Kidney (tissue), 10 donors: ENCODE measurements at regions not wholly inside any gene's neighbourhood (a gene's known extent, or its start where the extent isn't known, plus 50 kb on each side); places are given as distances from the start of the nearest gene placed in this dataset.
A peak's percentile ranks its signal among the peaks of the same experiment; 100 is the strongest.
"Not testable (repeated sequence)": the region's sequence is repeated elsewhere in the genome, so short reads cannot be mapped to it uniquely, and the experiment has no call there.

Experiments
- DNase-seq, 5 donors: peaks; one replicate each; pipeline ENCODE4 v3.0.0-alpha.2; 2013 to 2020
- FAIRE-seq: peaks from 2 replicates; lab custom pipeline; 2012; peaks lifted over from hg19 to GRCh38; lab: Jason Lieb, UNC
- H3K27ac ChIP-seq, 2 donors: one replicate each; pipeline ENCODE4 v1.7.0; 2013; ENCODE audit warnings: low read depth in 2 of 2, low read length in 2 of 2, inconsistent platforms in 1 of 2
- H3K27me3 ChIP-seq: one replicate; pipeline ENCODE4 v1.7.1; 2013; ENCODE audit warnings: low read length, inconsistent platforms; ENCODE audit not compliant: control insufficient read depth, insufficient read depth
- H3K36me3 ChIP-seq, 3 donors: one replicate each; pipeline versions ENCODE4 v1.7.0 to v1.7.1; 2013; ENCODE audit warnings: low read length in 3 of 3, control low read depth in 1 of 3, inconsistent platforms in 1 of 3; ENCODE audit not compliant: insufficient read depth in 3 of 3, control insufficient read depth in 2 of 3
- H3K4me1 ChIP-seq, 3 donors: one replicate each; pipeline versions ENCODE4 v1.7.0 to v1.7.1; 2013; ENCODE audit warnings: low read length in 3 of 3, inconsistent platforms in 1 of 3, low read depth in 1 of 3; ENCODE audit not compliant: control insufficient read depth in 2 of 3, insufficient read depth in 2 of 3
- H3K4me3 ChIP-seq, 3 donors: one replicate each; pipeline versions ENCODE4 v1.7.0 to v1.8.1; 2013; ENCODE audit warnings: low read length in 3 of 3, control low read depth in 1 of 3, inconsistent platforms in 1 of 3
- H3K9ac ChIP-seq, 3 donors: one replicate each; pipeline versions ENCODE4 v1.7.0 to v1.7.1; 2013; ENCODE audit warnings: low read length in 3 of 3, control low read depth in 1 of 3, inconsistent platforms in 1 of 3
- H3K9me3 ChIP-seq, 3 donors: one replicate each; pipeline versions ENCODE4 v1.7.0 to v1.7.1; 2013; ENCODE audit warnings: low read length in 3 of 3, control low read depth in 1 of 3, inconsistent platforms in 1 of 3; ENCODE audit not compliant: control insufficient read depth in 2 of 3, insufficient read depth in 1 of 3
- intact Hi-C: fragments of 100-400 bp; cut with DNase I; formaldehyde crosslinking; loops from one replicate; pipeline ENCODE4 v1.11.1; 2022
- donor health status: control.
- donor health status: control.
- donor health status: DM: yes; HTN: yes; CAD: no.
- donor health status: Normal renal cell carcinoma (clear cell type).

DNA sequence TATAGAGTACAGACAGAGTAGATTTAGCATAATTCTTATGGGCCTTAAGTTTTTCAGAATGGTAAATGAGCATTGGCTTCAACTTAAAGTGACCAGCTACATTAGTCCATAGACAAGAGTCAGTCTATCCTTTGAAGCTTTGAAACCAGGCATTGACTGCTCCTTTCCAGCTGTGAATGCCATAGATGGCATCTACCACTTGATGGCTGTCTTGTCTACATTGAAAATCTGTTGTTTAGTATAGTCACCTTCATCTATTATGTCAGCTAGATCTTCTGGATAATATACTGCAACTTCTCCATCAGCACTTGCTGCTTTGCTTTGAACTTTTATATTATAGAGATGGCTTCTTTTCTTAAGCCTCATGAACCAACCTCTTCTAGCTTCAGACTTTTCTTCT is 146.1 kb upstream of the FOLH1 start:
- DNase-seq, H3K27ac ChIP-seq, H3K4me1 ChIP-seq, H3K9me3 ChIP-seq, intact Hi-C loops, H3K27me3 ChIP-seq, H3K9ac ChIP-seq, H3K36me3 ChIP-seq, FAIRE-seq, H3K4me3 ChIP-seq: not testable (repeated sequence)

DNA sequence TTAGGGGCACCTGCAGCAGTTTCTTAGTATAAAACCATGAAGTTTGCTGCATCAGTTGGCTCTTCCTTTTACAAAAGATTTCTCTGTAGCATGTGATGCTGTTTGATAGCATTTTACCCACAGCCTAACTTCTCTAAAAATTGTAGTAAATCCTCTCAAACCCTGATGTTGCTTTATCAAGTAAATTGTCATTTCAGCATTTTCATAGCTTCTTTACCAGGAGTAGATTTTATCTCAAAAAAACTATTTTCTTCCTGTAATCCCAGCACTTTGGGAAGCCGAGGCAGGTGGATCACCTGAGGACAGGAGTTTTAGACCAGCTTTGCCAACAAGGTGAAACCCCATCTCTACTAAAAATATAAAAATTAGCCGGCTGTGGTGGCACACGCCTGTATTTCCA is 144.5 kb upstream of the FOLH1 start:
- FAIRE-seq, H3K9ac ChIP-seq, H3K36me3 ChIP-seq, H3K9me3 ChIP-seq, DNase-seq, H3K4me1 ChIP-seq, H3K27ac ChIP-seq, H3K4me3 ChIP-seq, H3K27me3 ChIP-seq, intact Hi-C loops: not testable (repeated sequence)

DNA sequence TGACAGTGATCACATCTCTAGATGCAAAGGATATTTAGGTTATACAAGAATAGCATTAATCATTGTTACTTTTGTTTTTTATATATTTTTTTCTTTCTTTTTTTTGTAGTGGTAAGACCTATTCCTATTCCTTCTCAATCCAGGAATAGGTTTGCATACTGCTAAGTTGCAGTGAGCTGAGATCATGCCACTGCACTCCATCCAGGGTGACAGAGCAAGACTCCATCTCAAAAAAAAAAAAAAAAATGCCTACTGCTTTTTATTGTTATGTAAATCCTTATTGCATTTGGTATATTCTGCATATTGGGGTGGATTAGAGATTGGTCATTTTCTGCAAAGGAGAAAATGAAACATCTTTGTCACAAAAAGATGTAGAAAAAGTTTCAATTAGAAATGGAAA is 138.2 kb upstream of the FOLH1 start:
- H3K9ac ChIP-seq, H3K27me3 ChIP-seq, H3K9me3 ChIP-seq, intact Hi-C loops, H3K27ac ChIP-seq, H3K36me3 ChIP-seq, H3K4me3 ChIP-seq, H3K4me1 ChIP-seq, FAIRE-seq, DNase-seq: not testable (repeated sequence)

DNA sequence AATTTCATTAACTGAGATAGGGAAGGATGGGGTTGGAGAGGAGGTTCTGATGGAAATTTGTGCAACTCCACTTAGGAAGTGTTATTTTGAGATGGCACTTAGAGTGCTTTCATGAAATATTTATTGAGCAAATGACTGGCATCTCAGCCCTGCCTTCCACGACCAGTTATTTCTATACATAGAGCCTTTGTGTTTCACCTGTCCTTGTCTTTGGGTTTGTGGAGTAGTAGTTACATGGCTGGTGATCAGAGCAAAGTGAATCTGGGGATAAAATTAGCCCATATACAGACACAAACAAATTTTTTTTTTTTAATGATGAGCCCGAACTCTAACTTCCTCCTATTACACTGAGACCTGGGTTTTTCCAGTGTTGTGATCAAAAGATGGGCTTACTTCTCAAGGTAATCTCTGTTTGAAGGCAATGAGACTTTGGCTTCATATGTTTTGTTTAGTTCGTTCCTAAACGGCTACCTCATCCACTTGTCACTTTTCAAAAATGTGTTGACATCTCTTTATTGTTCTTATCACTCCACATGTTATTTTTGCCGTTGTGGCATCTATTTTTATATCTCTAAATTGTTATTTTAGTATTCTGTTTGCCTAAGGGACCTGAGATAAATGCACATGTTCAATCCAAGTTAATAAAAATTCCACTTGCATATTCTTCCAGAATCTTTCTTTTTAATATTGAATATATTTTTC is 120.2 kb upstream of the FOLH1 start:
- H3K4me1 ChIP-seq, H3K27me3 ChIP-seq, H3K4me3 ChIP-seq, H3K36me3 ChIP-seq, H3K9me3 ChIP-seq, DNase-seq, H3K9ac ChIP-seq, intact Hi-C loops, H3K27ac ChIP-seq: not testable (repeated sequence)
- peak; percentile 29 for FAIRE-seq

DNA sequence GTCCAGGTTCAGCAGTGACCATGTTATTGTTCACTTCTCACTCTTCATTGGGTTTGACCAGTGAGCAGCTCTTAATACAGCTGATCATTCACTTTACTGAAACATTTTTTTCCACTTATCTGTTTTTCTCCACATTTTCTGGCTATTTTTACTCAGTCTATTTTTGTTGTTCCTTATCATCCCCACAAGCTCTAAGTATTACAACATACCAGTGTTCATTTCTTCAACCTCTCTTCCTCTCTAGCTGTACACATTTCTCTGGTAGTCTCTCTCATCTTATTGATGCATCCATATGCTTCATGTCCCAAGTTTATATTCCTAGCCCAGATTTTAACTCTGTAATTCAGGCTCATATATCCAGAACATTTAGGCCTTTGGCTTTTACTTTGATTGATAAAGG is 119.4 kb upstream of the FOLH1 start:
- H3K36me3 ChIP-seq, H3K9ac ChIP-seq, H3K27me3 ChIP-seq, intact Hi-C loops, H3K9me3 ChIP-seq, H3K4me1 ChIP-seq, DNase-seq, FAIRE-seq, H3K27ac ChIP-seq, H3K4me3 ChIP-seq: not testable (repeated sequence)

DNA sequence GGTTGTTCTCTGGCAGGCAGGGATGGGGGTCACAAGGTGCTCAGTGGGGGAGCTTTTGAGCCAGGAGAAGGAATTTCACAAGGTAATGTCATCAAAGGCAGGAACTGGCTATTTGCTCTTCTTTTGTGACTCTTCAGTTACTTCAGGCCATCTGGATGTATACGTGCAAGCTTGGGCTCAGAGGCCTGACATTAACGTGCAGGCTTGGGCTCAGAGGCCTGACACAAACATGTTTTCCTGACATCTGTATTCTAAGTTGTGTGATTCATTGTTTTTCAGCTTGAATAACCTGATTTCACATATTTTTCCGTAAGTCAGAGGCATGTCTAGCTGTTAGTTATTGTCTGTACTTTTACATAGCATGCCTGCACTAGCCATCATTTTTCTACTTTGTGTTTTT is 118.2 kb upstream of the FOLH1 start:
- H3K9ac ChIP-seq, DNase-seq, H3K36me3 ChIP-seq, intact Hi-C loops, H3K9me3 ChIP-seq, FAIRE-seq, H3K4me3 ChIP-seq, H3K4me1 ChIP-seq, H3K27ac ChIP-seq, H3K27me3 ChIP-seq: not testable (repeated sequence)
